ENCODE measurements at regions not wholly inside any gene's neighbourhood (a gene's known extent, or its start where the extent isn't known, plus 50 kb on each side); places are given as distances from the start of the nearest gene placed in this dataset.

DNA sequence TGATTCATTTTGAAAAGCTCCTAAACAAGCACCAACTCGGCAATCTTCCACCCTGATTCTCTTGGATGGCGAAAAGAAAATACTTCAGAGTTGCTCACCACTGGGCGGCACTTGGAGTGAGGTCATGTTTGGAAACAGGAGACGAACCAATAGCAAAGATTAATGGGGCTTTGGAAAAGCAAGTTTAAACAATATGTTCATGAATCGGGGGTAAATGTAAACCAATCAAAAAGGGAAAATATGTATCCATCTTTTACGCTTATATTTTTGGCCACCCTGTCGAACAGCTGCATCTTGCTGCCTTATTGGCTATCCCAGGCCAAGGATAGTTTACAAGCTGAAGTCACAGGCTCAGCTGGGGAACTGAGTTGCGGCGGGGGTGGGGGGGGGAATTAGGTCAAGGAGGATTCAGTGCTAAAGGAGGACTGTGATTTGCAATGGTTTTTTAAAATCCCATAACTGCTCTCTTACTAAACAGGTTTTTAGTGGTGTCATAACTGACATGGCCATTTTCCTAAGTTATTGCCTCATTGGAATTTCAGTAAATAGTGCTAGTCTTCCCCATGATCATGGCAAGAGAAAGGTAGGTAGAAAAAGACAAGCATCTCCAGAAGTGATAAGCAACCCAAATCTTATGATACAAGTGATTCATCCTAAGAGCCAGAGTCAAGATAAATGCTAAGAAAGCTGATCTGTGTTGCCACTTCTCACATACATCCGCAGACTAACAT, 210.6 kb downstream of the PHLDA1 start:
- Histone ChIP-seq H3K4me1 (ENCODE audit: low read depth) (no peaks in the 10 kb centered on the region), H3K36me3 (no peaks in the 10 kb centered on the region), H3K27me3 (no peaks in the 10 kb centered on the region), H3K27ac (no peak overlapping the region), H3K9me3 (ENCODE audit: low read depth) (no peaks in the 10 kb centered on the region), H3K4me3 (no peak overlapping the region)
- TF ChIP-seq, protein P1, sequence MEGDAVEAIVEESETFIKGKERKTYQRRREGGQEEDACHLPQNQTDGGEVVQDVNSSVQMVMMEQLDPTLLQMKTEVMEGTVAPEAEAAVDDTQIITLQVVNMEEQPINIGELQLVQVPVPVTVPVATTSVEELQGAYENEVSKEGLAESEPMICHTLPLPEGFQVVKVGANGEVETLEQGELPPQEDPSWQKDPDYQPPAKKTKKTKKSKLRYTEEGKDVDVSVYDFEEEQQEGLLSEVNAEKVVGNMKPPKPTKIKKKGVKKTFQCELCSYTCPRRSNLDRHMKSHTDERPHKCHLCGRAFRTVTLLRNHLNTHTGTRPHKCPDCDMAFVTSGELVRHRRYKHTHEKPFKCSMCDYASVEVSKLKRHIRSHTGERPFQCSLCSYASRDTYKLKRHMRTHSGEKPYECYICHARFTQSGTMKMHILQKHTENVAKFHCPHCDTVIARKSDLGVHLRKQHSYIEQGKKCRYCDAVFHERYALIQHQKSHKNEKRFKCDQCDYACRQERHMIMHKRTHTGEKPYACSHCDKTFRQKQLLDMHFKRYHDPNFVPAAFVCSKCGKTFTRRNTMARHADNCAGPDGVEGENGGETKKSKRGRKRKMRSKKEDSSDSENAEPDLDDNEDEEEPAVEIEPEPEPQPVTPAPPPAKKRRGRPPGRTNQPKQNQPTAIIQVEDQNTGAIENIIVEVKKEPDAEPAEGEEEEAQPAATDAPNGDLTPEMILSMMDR (IDR thresholded peaks at IDR 0.05; ENCODE audit: low read depth, low read length), result peak; percentile 9
- DNase-seq (ENCODE audit: low read depth in 1 of 2, low spot score in 1 of 2), result peak in 1 of 2 donors; percentile 61

- Histone ChIP-seq H3K4me3 (no peak overlapping the region), H3K36me3 (no peaks in the 10 kb centered on the region), H3K9me3 (ENCODE audit: low read depth) (no peaks in the 10 kb centered on the region), H3K4me1 (ENCODE audit: low read depth) (no peaks in the 10 kb centered on the region), H3K27me3 (no peaks in the 10 kb centered on the region), H3K27ac (no peak overlapping the region)
- TF ChIP-seq, protein P1 (IDR thresholded peaks at IDR 0.05; ENCODE audit: low read depth, low read length), result no peak
- no peak for DNase-seq (ENCODE audit: low read depth in 1 of 2, low spot score in 1 of 2)
These were observed 211.5 kb downstream of the PHLDA1 start for GRCh38 chr12:75820071-75820470.

- H3K4me3 ChIP-seq, result no peak overlapping the region
- no peaks in the 10 kb centered on the region for H3K36me3 ChIP-seq
- TF ChIP-seq, protein P1 (IDR thresholded peaks at IDR 0.05; ENCODE audit: low read depth, low read length), result no peak
- H3K27ac ChIP-seq, result no peak overlapping the region
- H3K4me1 ChIP-seq (ENCODE audit: low read depth), result no peaks in the 10 kb centered on the region
- H3K9me3 ChIP-seq (ENCODE audit: low read depth), result no peaks in the 10 kb centered on the region
- no peaks in the 10 kb centered on the region for H3K27me3 ChIP-seq
- DNase-seq (ENCODE audit: low read depth in 1 of 2, low spot score in 1 of 2), result no peak
These were observed 212.1 kb downstream of the PHLDA1 start for GRCh38 chr12:75819512-75819911.

GRCh38 chr12:75818863-75819262, 212.7 kb downstream of the PHLDA1 start:
- Histone ChIP-seq H3K4me3 (no peak overlapping the region), H3K27me3 (no peaks in the 10 kb centered on the region), H3K27ac (no peak overlapping the region), H3K4me1 (ENCODE audit: low read depth) (no peaks in the 10 kb centered on the region), H3K9me3 (ENCODE audit: low read depth) (no peaks in the 10 kb centered on the region), H3K36me3 (no peaks in the 10 kb centered on the region)
- no peak for DNase-seq (ENCODE audit: low read depth in 1 of 2, low spot score in 1 of 2)
- TF ChIP-seq, protein P1 (IDR thresholded peaks at IDR 0.05; ENCODE audit: low read depth, low read length), result no peak

- no peak overlapping the region for H3K27ac ChIP-seq
- H3K9me3 ChIP-seq (ENCODE audit: low read depth), result no peaks in the 10 kb centered on the region
- H3K36me3 ChIP-seq, result no peaks in the 10 kb centered on the region
- no peak overlapping the region for H3K4me3 ChIP-seq
- no peaks in the 10 kb centered on the region for H3K27me3 ChIP-seq
- TF ChIP-seq, protein P1 (IDR thresholded peaks at IDR 0.05; ENCODE audit: low read depth, low read length), result no peak
- peak in 1 of 2 donors; percentile 59 for DNase-seq (ENCODE audit: low read depth in 1 of 2, low spot score in 1 of 2)
- H3K4me1 ChIP-seq (ENCODE audit: low read depth), result no peaks in the 10 kb centered on the region
These were observed 214.7 kb downstream of the PHLDA1 start for GRCh38 chr12:75816897-75817296.
